Anterior cingulate cortex (tissue), 58 donors: ENCODE measurements at regions not wholly inside any gene's neighbourhood (a gene's known extent, or its start where the extent isn't known, plus 50 kb on each side); places are given as distances from the start of the nearest gene placed in this dataset.

Experiments used
- DNase-seq, 58 donors: peaks; one replicate each; lab custom pipeline; 2025; lab: John Stamatoyannopoulos, UW

GRCh38 chr4:151960449-151961230, 199.8 kb upstream of the GATB start:
- DNase-seq, result peak in 36 of 58 donors; percentile 3 to 81 (median 40)

GRCh38 chr4:151957153-151957552, 196.3 kb upstream of the GATB start:
- peak in 1 of 58 donors; percentile 4 for DNase-seq

- DNase-seq, result peak in 3 of 58 donors; percentile 1 to 13 (median 5)
Measured at GRCh38 chr4:151955721-151956380, 195.0 kb upstream of the GATB start.

- no peak for DNase-seq
Measured at GRCh38 chr4:151953795-151954372, 193.1 kb upstream of the GATB start.

GRCh38 chr4:151953312-151953711, 192.5 kb upstream of the GATB start:
- DNase-seq, result no peak

- DNase-seq, result peak in 7 of 58 donors; percentile 5 to 30 (median 17)
Measured at GRCh38 chr4:151952711-151953254, 192.0 kb upstream of the GATB start.

- DNase-seq, result no peak
Measured at GRCh38 chr4:151952137-151952536, 191.3 kb upstream of the GATB start.

GRCh38 chr4:151951671-151952050, 190.9 kb upstream of the GATB start:
- DNase-seq, result peak in 2 of 58 donors; percentile 15 to 46

GRCh38 chr4:151950993-151951670, 190.3 kb upstream of the GATB start:
- DNase-seq, result peak in 3 of 58 donors; percentile 12 to 46 (median 15)

GRCh38 chr4:151948351-151949016, 187.7 kb upstream of the GATB start:
- no peak for DNase-seq

- DNase-seq, result no peak
Measured at GRCh38 chr4:151946718-151947117, 185.9 kb upstream of the GATB start.

GRCh38 chr4:151942971-151943370, 182.2 kb upstream of the GATB start:
- no peak for DNase-seq

GRCh38 chr4:151940926-151941617, 180.3 kb upstream of the GATB start:
- DNase-seq, result no peak

- DNase-seq, result no peak
Measured at GRCh38 chr4:151940291-151940690, 179.5 kb upstream of the GATB start.

GRCh38 chr4:151939670-151940069, 178.9 kb upstream of the GATB start:
- no peak for DNase-seq

- DNase-seq, result no peak
Measured at GRCh38 chr4:151935411-151935810, 174.6 kb upstream of the GATB start.

GRCh38 chr4:151934766-151935165, 174.0 kb upstream of the GATB start:
- no peak for DNase-seq

- peak in 1 of 58 donors; percentile 9 for DNase-seq
Measured at GRCh38 chr4:151933122-151933827, 172.5 kb upstream of the GATB start.

GRCh38 chr4:151931563-151931962, 170.8 kb upstream of the GATB start:
- no peak for DNase-seq
